Stimulated activated CD4-positive, alpha-beta T cell treated with anti-CD3 and anti-CD28 coated beads, Interleukin-12 subunit alpha, Interleukin-12 subunit beta, amount 100 ng/mL, for 48 hours (primary cell): ENCODE measurements at regions not wholly inside any gene's neighbourhood (a gene's known extent, or its start where the extent isn't known, plus 50 kb on each side); places are given as distances from the start of the nearest gene placed in this dataset.

Experiments
- DNase-seq, 3 donors: peaks; one replicate each; pipeline ENCODE4 v3.0.0-alpha.2; 2020; ENCODE audit warnings: low read depth in 2 of 3, low spot score in 1 of 3

DNA sequence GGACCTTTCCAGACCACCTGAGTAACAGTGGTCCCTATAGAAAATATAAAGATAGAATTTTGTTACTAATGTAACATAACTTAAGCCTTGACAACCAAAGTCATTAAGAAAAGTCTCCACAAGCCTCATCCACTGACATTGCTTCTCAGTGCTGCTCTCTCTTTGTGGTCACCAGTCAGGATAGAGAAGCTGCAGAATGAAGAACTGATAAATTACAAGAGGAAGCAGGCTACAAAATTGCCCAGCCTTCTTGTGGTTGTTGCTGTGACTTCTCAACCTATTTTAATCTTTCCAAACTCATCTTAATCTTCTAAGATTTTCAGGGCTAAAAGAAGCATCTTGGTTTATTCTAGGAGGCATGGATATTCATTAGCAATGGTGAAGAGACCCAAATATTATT lies 343.8 kb downstream of the MZT1 start:
- DNase-seq = no peak

DNA sequence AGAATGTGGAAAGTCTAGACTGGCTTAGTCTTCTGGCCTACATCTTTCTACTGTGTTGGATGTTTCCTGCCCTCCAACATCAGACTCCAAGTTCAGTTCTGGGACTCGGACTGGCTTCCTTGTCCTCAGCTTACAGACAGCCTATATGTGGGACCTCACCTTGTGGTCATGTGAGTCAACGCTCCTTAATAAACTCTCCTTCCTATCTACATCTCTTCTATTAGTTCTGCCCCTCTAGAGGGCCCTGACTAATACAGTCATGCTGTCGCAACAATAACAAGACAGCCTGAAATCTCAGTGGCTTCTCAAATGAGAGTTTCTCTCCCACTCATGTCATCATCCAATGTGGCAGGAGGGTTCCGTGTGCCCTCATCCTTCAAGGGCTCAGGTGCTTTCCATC lies 347.8 kb downstream of the MZT1 start:
- no peak for DNase-seq

DNA sequence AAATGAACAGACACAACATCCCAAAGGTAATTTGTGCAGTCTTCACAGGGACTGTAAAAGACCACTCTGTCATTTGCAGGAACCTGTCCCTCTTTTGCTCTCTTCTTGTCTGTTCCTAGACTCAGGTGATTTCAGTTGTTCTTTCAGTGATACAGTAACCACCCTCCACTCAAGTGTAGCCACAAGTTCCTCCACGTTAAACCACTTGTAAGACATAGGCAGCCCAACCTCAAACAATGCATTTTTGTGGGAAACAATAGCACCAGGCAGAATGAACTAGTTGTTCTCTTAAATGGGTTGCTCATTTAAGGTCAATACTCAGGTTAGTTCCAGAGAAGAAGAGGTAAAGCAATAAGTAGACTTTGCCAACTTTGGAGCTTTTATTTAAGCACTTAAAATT lies 359.4 kb downstream of the MZT1 start:
- DNase-seq = no peak

DNA sequence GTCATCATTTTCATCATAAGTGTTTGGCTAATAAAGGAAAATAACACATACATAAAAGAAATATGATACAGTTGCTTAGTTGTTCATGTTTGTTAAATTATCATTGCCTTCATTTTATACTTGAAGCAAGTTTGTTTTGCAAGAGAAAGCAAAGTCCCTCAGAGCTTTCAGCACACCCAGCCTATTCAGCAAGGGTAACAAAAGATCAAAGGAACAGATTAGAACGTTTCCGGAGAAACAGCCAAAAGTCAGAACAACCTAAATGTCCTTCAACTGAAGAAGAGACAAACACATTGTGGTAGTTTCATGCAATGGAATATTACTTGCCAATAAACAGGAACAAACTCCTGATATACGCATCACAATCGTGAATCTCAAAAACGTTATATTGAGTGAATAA lies 380.7 kb downstream of the MZT1 start:
- no peak for DNase-seq

DNA sequence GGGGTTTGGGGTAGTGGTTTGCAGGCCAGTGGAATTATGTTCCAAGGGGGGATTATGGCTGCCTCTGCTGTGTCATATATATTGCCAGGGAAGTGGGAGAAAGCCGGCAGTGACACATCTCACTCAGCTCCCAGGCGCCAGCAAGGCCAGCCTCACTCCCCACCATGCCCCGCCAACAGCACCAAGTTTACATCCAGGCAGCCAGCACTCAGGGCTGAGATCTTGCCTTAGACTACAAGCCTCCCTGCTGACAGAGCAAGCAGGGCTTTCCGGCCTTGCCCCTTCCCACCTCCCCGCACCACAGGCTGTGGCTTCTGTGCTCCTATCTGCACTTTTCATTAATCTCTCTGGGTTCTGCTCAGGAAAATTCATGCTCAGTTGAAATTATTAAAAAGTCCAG lies 385.1 kb downstream of the MZT1 start:
- no peak for DNase-seq

DNA sequence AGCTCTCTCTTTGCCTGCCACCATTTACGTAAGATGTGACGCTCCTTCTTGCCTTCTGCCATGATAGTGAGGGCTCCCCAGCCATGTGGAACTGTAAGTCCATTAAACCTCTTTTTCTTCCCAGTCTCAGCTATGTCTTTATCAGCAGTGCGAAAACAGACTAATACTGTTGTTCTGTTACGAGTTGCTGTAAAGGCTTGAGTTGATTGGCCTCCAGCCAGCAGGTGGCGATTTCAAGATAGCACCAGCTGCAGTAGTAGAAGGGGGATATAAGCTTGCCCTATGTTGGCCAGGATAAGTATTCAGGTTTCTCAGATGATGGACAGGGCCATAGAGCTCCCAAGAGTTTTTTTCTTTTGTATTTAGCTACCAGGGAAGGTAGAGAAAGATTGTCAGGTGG lies 385.5 kb downstream of the MZT1 start:
- DNase-seq = no peak

DNA sequence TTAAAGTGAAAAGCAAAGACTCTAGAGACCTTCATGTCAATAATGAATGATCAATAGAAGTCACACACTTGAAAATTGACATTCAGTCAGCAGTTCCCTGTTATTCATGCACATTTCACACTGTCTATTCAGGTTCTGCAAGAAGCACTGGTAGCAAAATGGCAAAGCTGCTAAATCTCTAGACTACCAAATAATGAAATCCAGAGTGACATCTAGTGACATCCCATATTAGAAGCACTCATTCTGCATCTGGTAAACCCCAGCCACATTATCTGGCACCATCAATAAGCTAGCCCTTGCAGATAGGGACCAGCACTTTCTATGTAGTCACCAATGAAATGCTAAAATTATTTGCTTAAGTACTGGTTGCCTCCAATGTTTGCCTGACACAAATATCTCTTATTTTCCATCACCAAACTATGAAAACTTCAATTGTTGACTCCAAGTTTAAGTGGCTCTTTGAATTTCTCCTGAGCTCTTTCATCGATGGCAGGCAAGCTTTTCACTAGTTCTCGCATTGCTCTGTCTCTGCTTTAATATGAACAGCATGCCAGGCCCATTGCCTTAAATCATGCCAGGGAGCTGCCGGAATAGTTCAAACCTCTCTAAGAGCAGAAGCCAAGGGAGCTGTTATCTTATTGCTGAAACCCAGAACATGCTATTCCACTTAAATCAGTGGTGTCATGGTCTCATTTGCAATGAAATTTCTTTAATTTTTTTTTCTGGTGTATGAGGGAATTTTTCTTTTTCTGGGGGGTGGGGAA lies 409.9 kb downstream of the MZT1 start:
- DNase-seq = no peak

DNA sequence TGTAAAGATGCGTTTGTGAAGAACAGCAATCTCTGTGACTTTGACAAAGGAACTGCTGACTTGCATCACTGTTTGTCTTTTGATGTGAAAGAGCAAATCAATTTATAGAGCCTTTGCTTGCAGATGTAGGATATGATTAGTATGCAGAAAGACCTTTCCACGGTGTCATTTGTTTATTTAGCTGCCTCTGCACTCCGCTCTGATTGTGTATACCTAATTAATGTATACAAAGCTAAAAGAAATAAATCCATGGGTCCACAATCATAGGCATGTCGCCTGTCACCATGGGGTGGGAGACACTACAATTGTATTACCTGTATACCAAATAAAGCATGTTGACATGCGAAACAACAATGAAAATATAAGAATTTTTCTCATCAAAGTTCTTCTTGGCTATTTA lies 410.7 kb downstream of the MZT1 start:
- DNase-seq = no peak

DNA sequence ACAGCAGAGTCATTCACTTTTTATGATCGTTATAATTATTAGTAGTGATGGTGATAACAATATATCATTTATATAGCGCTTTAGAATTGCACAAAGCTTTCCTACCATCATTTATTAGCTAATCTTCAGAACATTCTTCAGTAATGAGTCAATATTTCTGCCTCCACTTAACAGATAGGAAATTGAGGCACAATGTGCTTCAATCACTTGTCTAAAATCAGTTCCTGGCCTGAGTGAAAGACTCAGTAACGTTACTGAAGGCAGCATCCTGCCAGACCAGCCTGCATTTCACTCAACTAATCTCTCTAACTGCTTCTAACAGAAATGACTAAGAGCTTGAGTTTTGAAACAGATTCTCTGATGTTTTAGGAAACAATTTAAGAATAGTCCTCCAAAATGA lies 412.1 kb downstream of the MZT1 start:
- DNase-seq = no peak

DNA sequence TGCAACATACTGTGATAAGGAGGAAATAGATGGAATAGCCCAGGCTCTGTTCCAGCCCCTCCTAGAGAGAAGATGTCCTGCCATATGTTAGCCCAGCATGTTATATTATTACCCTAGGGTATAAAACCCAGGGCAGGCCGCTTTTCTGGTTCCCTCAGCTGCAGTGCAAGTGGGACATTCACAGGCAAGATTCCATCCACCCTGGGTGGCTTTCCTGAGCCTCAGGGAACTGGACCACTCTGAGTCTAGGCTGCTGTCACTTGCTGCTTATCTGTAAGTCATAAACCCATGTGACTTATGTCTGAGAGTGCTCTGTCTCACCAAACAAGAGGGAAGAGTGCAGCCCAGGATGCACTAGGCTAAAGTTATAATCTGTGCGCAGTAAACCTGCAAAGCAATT lies 413.2 kb downstream of the MZT1 start:
- no peak for DNase-seq

DNA sequence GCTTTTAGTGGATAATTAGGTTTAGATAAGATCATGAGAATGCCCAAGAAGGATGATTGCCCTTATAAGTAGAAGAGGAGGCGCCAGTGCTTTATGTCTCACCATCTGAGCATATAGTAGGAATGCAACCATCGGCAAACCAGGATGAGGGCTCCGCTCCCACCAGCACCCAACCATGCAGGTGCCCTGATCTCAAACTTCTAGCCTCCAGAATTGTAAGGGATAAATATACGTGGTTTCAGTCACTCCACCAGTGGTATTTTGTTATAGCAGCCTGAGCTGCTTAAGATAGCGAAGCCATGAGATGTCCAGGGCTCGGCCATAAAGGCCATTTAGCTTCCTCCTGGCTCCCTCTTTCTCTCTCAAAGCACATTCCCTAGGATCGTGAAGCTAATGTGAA lies 413.9 kb downstream of the MZT1 start:
- DNase-seq = no peak

DNA sequence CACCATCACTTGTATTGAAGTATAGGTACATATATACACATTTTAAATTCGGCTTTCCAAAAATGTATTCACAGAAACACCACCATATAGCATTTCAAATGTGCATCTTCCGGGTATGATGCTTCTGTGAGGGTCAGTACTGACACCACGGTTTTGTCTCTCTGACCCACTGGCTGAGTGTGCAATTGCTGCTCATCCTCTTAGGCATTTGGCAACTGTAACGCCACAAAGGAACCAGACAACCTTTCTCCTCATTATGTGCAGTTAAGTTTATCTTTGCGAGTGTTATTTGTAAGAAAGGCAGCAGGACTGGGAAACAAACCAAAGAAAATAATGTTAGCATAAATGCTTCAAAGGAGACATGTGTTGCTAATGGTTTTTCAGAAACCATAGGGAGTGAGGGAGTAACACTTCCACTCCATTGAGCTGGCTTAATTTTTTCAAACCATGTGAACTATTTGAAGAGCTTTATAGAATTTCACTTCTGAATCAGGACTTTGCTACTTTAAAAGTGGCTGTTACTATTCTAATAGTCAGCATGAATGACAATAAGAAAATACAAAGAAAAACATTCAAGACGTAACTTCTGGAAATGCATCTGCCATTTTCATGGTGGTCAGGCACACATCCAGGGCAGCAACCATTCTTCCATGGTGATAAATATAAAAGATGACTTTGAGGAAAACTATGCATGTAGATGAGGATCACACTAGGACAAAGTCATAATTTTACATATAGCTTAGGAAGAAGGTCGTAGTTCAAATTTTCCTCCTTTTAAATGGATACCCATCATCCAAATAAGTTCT lies 423.3 kb downstream of the MZT1 start:
- no peak for DNase-seq

DNA sequence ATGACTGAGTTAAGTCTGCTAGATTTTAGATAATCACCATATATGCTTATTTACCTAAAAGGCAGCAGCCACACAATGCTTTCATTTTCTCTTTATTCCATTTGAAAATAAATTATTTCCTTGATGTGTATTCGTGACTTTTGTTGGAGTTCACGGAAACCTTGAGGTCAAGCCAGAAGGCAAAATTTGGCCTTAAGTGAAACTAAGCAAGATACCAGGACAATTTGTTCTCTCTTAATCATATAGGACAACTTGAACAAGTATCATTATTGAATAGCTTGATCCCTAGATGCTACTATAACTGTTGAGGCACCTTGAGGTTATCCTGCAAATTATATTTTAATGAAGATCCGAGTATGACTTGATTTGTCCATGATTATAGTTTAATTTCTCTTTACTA lies 429.2 kb upstream of the DACH1 start:
- no peak for DNase-seq

DNA sequence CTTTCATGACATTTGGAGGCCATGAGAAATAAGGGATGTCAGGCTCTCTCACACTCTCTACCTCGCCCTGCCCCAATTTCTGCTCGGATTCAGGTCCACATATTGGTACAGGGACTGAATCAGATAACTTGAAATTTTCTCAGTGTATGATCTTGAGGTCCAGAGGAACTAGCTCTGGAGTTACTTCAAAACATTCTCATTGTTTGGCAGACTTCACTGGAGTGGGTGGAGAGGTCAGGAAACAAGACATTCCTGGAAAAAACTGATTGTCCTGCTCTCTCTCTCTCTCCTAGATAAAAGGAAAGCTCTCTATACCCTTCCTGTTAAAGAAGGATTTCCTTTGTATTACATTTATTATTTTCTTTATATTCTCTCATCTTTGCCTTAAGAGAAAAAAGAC lies 428.1 kb upstream of the DACH1 start:
- no peak for DNase-seq

DNA sequence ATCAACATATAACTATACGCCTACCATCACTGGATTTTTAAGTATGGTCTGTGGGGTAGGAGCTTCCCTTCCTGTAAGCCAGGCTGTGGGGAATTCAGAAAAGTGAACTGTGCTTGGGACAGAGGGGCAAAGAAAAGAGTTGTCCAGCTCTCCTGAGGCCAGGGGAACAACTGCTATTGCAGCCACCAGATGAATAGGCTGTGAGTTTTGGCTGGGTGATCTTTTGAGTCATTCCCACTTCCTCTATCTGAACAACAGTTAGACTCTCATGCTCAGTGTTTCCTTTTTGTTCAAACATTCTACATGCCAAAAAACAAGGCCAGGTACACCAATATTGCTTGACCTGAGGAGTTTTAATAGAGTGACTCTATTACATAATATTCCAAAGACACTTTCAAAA lies 426.2 kb upstream of the DACH1 start:
- DNase-seq = no peak

DNA sequence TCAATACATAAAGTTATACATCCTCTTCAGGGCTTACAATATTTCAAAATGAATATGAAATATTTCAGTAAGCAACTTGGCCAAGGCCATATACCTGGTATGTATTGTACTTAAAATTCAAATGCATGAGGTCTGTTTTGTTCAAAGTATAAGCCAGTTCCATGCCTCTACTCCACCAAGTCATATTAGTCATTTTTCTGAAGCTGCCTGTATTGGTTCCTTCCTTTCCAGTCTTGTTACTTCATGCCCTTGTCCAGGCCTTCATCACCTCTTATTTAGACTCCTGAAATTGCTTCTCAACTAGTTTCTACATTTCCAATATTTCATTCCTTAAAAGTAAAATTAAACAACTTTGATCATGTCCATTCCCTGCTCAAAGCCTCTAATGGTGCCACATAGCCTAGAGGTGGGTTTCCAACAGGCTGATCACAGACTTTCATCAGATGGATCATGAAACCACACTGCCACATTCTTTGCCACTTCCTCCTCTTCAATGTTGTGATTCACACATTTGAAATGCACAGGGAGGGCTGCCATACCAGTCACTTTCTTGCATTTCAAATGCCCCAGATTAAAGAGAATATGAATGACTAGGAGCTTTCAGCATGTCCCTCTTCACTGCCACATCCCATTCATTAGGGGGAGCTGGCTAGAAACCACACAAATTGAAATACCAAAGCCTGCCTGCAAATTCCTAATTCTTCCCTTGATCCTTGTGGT lies 424.1 kb upstream of the DACH1 start:
- no peak for DNase-seq

DNA sequence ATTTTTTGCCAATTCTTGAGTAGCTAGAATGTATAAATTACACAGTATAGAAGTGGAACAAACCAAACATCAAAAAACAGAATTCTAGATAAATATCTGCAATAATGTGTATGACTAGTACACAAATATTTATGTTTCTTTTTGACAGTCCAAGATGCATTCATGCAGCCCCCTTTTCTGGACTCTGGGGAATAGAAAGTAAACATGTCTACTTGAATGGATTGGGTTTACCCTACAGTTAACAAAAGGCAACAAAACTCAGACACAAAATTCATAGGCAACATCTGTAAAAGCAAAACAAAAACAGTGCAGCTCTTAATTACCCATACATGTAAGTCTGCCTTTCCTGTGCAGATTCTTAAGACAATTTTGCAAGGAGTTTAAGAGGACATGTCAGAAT lies 419.4 kb upstream of the DACH1 start:
- DNase-seq = no peak

DNA sequence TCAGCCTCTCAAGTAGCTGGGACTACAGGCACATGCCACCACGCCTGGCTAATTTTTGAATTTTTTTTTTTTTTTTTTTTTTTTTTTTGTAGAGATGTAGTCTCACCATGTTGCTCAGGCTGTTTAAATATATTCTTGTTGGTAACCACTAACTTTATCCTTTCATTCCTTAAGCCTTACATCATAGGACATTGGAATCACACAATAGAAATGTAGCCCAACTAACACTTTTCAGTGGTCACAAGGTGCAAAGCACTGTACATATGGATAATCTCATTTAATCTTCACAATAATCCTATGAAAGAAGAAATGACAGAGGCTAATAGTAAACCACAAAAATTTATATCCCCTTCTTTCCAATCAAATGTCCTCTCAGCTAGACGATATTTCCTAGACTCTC lies 417.8 kb upstream of the DACH1 start:
- DNase-seq = no peak

DNA sequence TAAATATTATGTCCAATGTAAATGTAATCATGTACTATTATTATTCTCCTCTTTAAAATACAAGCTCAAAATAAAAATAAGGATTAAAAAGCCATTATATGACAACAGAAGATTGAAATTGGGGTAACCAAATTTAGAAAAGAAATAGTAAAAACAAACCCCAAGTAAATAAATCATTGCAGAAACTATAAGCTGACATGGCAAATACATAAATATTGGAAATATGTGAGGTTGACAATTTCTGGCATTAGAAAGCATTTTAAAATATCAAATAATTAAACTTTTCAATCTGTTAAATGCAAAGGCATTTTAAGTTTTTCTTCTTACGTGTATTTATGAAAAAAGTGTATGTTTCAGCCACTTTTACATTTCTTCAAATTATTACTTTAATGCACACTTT lies 394.7 kb upstream of the DACH1 start:
- DNase-seq = no peak

DNA sequence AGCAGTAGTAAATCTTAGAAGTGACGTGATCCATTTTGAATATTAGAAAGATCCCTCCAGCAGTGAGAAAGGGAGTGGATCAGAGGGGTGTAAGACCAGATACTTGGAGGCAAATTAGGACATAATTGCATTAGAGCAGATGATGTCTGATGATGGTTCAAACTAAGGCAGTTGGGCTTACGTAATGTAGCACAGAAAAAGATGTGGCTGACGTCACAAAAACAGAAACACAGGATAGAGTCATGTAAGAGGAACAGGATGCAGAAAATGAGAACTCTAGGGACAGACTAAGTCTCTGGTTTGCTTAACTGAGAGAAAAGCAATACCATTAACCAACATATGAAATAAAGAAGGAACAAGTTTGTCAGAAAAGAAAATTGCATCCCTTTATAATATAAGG lies 392.5 kb upstream of the DACH1 start:
- no peak for DNase-seq

DNA sequence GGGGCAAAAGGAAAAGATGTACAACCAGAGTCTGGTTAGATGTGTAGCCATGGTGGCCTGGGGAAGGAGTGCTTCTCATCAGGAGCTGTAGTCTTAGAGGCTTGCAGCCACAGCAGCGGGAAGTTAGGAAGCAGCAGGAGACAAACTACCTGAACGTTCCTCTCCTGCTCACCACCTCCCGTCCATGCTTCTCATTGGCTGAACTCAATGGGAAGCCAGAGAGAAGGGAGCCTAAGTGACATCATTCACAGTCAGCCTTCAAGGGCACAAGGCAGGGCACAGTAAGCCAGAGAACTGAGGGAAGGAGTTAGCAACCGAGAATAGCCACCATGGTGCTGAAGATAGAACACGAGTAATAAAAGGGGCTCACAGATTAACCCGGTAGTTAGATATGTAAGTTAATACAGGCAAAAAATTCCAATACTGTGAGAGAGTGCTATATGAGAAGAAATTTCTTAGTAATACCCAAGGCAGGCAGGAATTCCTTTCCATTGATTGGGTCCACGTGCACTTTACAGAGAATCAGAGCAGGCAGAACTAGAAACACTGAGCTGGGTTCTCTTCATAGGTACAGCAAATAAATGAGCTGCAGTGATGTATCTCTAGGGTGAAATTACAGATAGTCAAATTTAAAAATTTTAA lies 391.5 kb upstream of the DACH1 start:
- no peak for DNase-seq

DNA sequence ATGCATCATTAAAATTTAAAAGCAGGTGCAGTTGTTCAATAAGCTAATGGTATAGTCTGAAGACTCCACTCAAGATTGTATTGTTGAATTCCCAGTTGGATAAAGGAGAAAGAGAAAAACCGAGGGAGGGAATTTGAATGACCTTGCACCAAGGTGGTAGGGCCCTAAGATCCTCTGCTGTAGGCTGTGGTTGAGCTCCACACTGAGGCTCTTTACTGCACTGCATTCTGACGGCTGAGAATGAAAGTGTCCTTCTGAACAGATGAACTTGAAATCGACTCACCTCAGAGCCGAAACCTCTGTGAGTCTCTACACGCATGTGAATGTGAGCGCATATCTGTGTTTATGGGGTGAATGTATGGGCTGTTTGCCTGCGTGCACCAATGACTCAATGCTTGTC lies 388.9 kb upstream of the DACH1 start:
- DNase-seq = no peak
